Activated T-cell treated with anti-CD3 and anti-CD28 coated beads, Interleukin-2, amount 50 U/mL, for 24 hours (primary cell): ENCODE measurements at regions not wholly inside any gene's neighbourhood (a gene's known extent, or its start where the extent isn't known, plus 50 kb on each side); places are given as distances from the start of the nearest gene placed in this dataset.
"Not testable (repeated sequence)": the region's sequence is repeated elsewhere in the genome, so short reads cannot be mapped to it uniquely, and the experiment has no call there.

Source experiments
- DNase-seq: peaks from one replicate; pipeline ENCODE4 v3.0.0-alpha.2; 2020
- H3K27ac Mint-ChIP-seq: 2 replicates; pipeline ENCODE4 v1.8.0; 2020; ENCODE audit warnings: mild to moderate bottlenecking, mixed read lengths
- H3K27me3 Mint-ChIP-seq: 2 replicates; pipeline ENCODE4 v1.8.0; 2020; ENCODE audit warnings: mixed read lengths
- H3K36me3 Mint-ChIP-seq: 2 replicates; pipeline ENCODE4 v1.8.0; 2020; ENCODE audit warnings: low read depth, mixed read lengths
- H3K4me1 Mint-ChIP-seq: 2 replicates; pipeline ENCODE4 v1.8.0; 2020; ENCODE audit warnings: low read depth, mixed read lengths
- H3K4me3 Mint-ChIP-seq: 2 replicates; pipeline ENCODE4 v1.8.0; 2020; ENCODE audit warnings: mild to moderate bottlenecking, moderate library complexity, mixed read lengths
- H3K9me3 Mint-ChIP-seq: 2 replicates; pipeline ENCODE4 v1.8.0; 2020; ENCODE audit warnings: mixed read lengths

DNA sequence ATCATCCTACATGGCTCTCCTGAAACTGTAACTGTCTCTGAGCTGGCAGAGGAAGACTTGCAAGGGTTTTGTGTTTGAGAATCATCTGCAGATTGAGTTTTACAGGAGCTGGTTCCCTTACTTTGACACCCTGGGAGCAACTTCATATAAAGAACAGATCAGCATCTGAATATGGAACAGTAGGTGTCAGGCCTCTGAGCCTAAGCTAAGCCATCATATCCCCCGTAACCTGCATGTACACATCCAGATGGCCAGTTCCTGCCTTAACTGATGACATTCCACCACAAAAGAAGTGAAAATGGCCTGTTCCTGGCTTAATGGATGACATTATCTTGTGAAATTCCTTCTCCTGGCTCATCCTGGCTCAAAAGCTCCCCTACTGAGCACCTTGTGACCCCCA is 238.1 kb upstream of the P2RY1 start:
- peaks cover 13% of the 10 kb centered on the region for H3K4me1 Mint-ChIP-seq
- H3K9me3 Mint-ChIP-seq, DNase-seq, H3K27me3 Mint-ChIP-seq, H3K27ac Mint-ChIP-seq, H3K4me3 Mint-ChIP-seq, H3K36me3 Mint-ChIP-seq: not testable (repeated sequence)

- Mint-ChIP-seq H3K27ac (no peak overlapping the region), H3K36me3 (no peaks in the 10 kb centered on the region), H3K4me1 (no peaks in the 10 kb centered on the region), H3K9me3 (peaks cover 3% of the 10 kb centered on the region), H3K4me3 (no peak overlapping the region), H3K27me3 (peaks cover 4% of the 10 kb centered on the region)
- DNase-seq: no peak
These were observed 228.8 kb upstream of the P2RY1 start for GRCh38 chr3:152606146-152606545.

- Mint-ChIP-seq H3K27me3 (peaks cover 7% of the 10 kb centered on the region), H3K4me1 (no peaks in the 10 kb centered on the region)
- no peak for DNase-seq
These were observed 227.8 kb upstream of the P2RY1 start for GRCh38 chr3:152607179-152607578.

GRCh38 chr3:152608696-152609594 is 226.0 kb upstream of the P2RY1 start:
- Mint-ChIP-seq H3K27me3 (peaks cover 9% of the 10 kb centered on the region), H3K27ac (no peak overlapping the region), H3K4me1 (no peaks in the 10 kb centered on the region), H3K36me3 (no peaks in the 10 kb centered on the region), H3K9me3 (peaks cover 3% of the 10 kb centered on the region), H3K4me3 (no peak overlapping the region)
- no peak for DNase-seq

More at GRCh38 chr3:152607179-152607578, 227.8 kb upstream of the P2RY1 start:
- Mint-ChIP-seq H3K27ac (no peak overlapping the region), H3K36me3 (no peaks in the 10 kb centered on the region), H3K9me3 (peaks cover 3% of the 10 kb centered on the region), H3K4me3 (no peak overlapping the region)

GRCh38 chr3:152609891-152610290 is 225.0 kb upstream of the P2RY1 start:
- DNase-seq: no peak
- Mint-ChIP-seq H3K4me3 (no peak overlapping the region), H3K9me3 (no peaks in the 10 kb centered on the region), H3K36me3 (no peaks in the 10 kb centered on the region), H3K27me3 (peaks cover 5% of the 10 kb centered on the region), H3K4me1 (no peaks in the 10 kb centered on the region), H3K27ac (no peak overlapping the region)

DNA sequence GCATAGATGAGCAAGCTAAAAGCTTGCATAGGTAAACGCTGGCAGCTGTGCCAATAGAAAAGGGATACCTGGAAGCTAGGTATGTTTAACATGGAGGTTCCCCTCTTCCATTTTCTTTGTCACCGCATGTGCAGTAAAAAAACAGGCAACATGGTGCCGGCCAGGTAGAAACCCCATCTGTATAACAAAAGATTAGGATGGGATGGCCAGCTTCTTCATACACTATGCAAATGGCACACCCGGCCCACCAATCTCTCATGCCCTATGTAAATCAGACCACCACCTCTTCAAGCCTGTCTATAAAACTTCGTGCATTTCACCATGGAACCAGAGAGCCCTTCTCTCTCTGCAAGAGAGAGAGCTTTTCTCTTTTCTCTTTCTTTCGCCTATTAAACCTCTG is 224.3 kb upstream of the P2RY1 start:
- Mint-ChIP-seq H3K4me1 (no peaks in the 10 kb centered on the region), H3K36me3 (no peaks in the 10 kb centered on the region), H3K9me3 (no peaks in the 10 kb centered on the region), H3K27ac (no peak overlapping the region), H3K27me3 (peaks cover 11% of the 10 kb centered on the region), H3K4me3 (no peak overlapping the region)
- DNase-seq: no peak

DNA sequence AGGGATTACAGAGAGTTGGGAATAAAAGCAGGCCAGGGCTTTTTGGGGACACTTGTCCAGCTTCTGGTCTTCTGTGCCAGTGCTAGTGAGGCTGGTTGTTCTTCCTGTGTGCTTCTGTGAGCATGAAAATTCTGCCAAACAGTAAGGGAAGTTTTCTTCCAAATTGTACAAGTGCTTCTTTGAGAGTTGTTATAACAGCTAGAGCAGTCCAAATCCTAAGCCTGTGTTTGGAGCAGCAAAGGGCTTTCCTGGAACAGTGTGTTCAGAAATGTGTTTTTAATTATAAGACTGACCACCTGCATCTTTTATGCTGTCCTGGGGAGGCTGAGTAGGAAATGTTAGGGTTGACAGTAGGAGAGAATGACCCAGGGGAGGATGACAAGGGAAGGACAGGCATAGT is 223.0 kb upstream of the P2RY1 start:
- no peak overlapping the region for H3K4me3 Mint-ChIP-seq
- H3K27ac Mint-ChIP-seq: no peak overlapping the region
- no peaks in the 10 kb centered on the region for H3K4me1 Mint-ChIP-seq
- peaks cover 14% of the 10 kb centered on the region for H3K27me3 Mint-ChIP-seq
- DNase-seq: no peak
- H3K36me3 Mint-ChIP-seq: no peaks in the 10 kb centered on the region
- H3K9me3 Mint-ChIP-seq: no peaks in the 10 kb centered on the region

- peaks cover 15% of the 10 kb centered on the region for H3K27me3 Mint-ChIP-seq
- no peaks in the 10 kb centered on the region for H3K4me1 Mint-ChIP-seq
- no peak overlapping the region for H3K27ac Mint-ChIP-seq
- H3K9me3 Mint-ChIP-seq: no peaks in the 10 kb centered on the region
- no peak for DNase-seq
- H3K4me3 Mint-ChIP-seq: no peak overlapping the region
- no peaks in the 10 kb centered on the region for H3K36me3 Mint-ChIP-seq
These were observed 221.1 kb upstream of the P2RY1 start for GRCh38 chr3:152613851-152614250.

- peaks cover 15% of the 10 kb centered on the region for H3K27me3 Mint-ChIP-seq
- H3K36me3 Mint-ChIP-seq: no peaks in the 10 kb centered on the region
- H3K4me1 Mint-ChIP-seq: no peaks in the 10 kb centered on the region
- H3K27ac Mint-ChIP-seq: no peak overlapping the region
- no peak for DNase-seq
- no peak overlapping the region for H3K4me3 Mint-ChIP-seq
- H3K9me3 Mint-ChIP-seq: no peaks in the 10 kb centered on the region
These were observed 219.2 kb upstream of the P2RY1 start for GRCh38 chr3:152615681-152616080.

- Mint-ChIP-seq H3K9me3 (no peaks in the 10 kb centered on the region), H3K4me3 (no peak overlapping the region), H3K36me3 (no peaks in the 10 kb centered on the region), H3K27ac (no peak overlapping the region), H3K27me3 (peaks cover 12% of the 10 kb centered on the region), H3K4me1 (no peaks in the 10 kb centered on the region)
- DNase-seq: no peak
These were observed 217.3 kb upstream of the P2RY1 start for GRCh38 chr3:152617609-152618008.

- no peaks in the 10 kb centered on the region for H3K36me3 Mint-ChIP-seq
These were observed 216.4 kb upstream of the P2RY1 start for GRCh38 chr3:152618529-152618928.

DNA sequence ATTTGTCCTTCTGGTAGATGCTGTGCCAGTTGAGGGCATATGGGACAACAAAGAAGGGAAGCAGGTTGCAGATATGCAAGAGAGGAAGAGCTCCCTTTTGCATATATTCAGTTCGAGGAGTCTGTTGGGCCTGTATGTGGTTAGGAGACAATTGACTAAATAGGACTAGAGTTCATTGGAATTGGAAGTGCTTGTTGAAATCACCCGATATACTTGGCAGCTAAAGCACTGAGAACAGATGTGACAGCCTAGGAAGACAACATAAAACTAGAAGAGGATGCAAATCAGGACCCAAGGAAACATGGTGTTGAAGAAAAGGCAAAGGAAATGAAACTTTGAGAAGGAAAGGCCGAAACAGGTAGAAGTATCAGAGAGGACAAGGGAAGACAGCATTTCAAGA is 215.2 kb upstream of the P2RY1 start:
- DNase-seq: no peak
- H3K27me3 Mint-ChIP-seq: peaks cover 10% of the 10 kb centered on the region
- no peaks in the 10 kb centered on the region for H3K9me3 Mint-ChIP-seq
- H3K36me3 Mint-ChIP-seq: no peaks in the 10 kb centered on the region
- H3K4me1 Mint-ChIP-seq: no peaks in the 10 kb centered on the region
- H3K27ac Mint-ChIP-seq: no peak overlapping the region
- H3K4me3 Mint-ChIP-seq: no peak overlapping the region

More at GRCh38 chr3:152618529-152618928, 216.4 kb upstream of the P2RY1 start:
- DNase-seq: no peak
- no peaks in the 10 kb centered on the region for H3K9me3 Mint-ChIP-seq
- H3K4me3 Mint-ChIP-seq: no peak overlapping the region
- peaks cover 10% of the 10 kb centered on the region for H3K27me3 Mint-ChIP-seq
- no peak overlapping the region for H3K27ac Mint-ChIP-seq
- no peaks in the 10 kb centered on the region for H3K4me1 Mint-ChIP-seq

- Mint-ChIP-seq H3K36me3 (no peaks in the 10 kb centered on the region), H3K9me3 (no peaks in the 10 kb centered on the region), H3K27me3 (peaks cover 5% of the 10 kb centered on the region), H3K4me3 (no peak overlapping the region), H3K27ac (no peak overlapping the region), H3K4me1 (no peaks in the 10 kb centered on the region)
- DNase-seq: no peak
These were observed 214.5 kb upstream of the P2RY1 start for GRCh38 chr3:152620395-152620794.

- H3K36me3 Mint-ChIP-seq: no peaks in the 10 kb centered on the region
- no peaks in the 10 kb centered on the region for H3K4me1 Mint-ChIP-seq
- H3K27me3 Mint-ChIP-seq: peaks cover 4% of the 10 kb centered on the region
- H3K9me3 Mint-ChIP-seq: no peaks in the 10 kb centered on the region
- H3K4me3 Mint-ChIP-seq: no peak overlapping the region
- no peak for DNase-seq
- H3K27ac Mint-ChIP-seq: no peak overlapping the region
These were observed 213.7 kb upstream of the P2RY1 start for GRCh38 chr3:152621006-152621868.
